ENCODE measurements at regions not wholly inside any gene's neighbourhood (a gene's known extent, or its start where the extent isn't known, plus 50 kb on each side); places are given as distances from the start of the nearest gene placed in this dataset.

- DNase-seq (ENCODE audit: low spot score in 2 of 2) (no peak), FAIRE-seq (no peak)
These were observed 84.9 kb upstream of the NRIP1 start for GRCh38 chr21:15149600-15150224.

- DNase-seq (ENCODE audit: low spot score in 2 of 2) (no peak), FAIRE-seq (no peak)
These were observed 86.7 kb upstream of the NRIP1 start for GRCh38 chr21:15151385-15152103.

GRCh38 chr21:15152591-15152990 lies 87.8 kb upstream of the NRIP1 start:
- FAIRE-seq, result no peak

GRCh38 chr21:15159382-15160020 lies 94.7 kb upstream of the NRIP1 start:
- no peak for FAIRE-seq
- DNase-seq (ENCODE audit: low spot score in 2 of 2), result no peak

More at GRCh38 chr21:15152591-15152990, 87.8 kb upstream of the NRIP1 start:
- DNase-seq (ENCODE audit: low spot score in 2 of 2), result no peak

- FAIRE-seq, result no peak
- DNase-seq (ENCODE audit: low spot score in 2 of 2), result no peak
These were observed 95.3 kb upstream of the NRIP1 start for GRCh38 chr21:15160136-15160535.

- DNase-seq (ENCODE audit: low spot score in 2 of 2) (no peak), FAIRE-seq (no peak)
These were observed 98.1 kb upstream of the NRIP1 start for GRCh38 chr21:15162921-15163320.

- FAIRE-seq (no peak), DNase-seq (ENCODE audit: low spot score in 2 of 2) (no peak)
These were observed 99.5 kb upstream of the NRIP1 start for GRCh38 chr21:15164273-15164672.

- FAIRE-seq (no peak), DNase-seq (ENCODE audit: low spot score in 2 of 2) (no peak)
These were observed 100.0 kb upstream of the NRIP1 start for GRCh38 chr21:15164678-15165303.

- DNase-seq (ENCODE audit: low spot score in 2 of 2) (no peak), FAIRE-seq (no peak)
These were observed 105.8 kb upstream of the NRIP1 start for GRCh38 chr21:15170614-15171013.

GRCh38 chr21:15171546-15171945 lies 106.7 kb upstream of the NRIP1 start:
- DNase-seq (ENCODE audit: low spot score in 2 of 2), result no peak
- FAIRE-seq, result no peak

- DNase-seq (ENCODE audit: low spot score in 2 of 2) (no peak), FAIRE-seq (no peak)
These were observed 108.2 kb upstream of the NRIP1 start for GRCh38 chr21:15172963-15173362.

GRCh38 chr21:15174923-15175322 lies 110.1 kb upstream of the NRIP1 start:
- DNase-seq (ENCODE audit: low spot score in 2 of 2) (no peak), FAIRE-seq (no peak)

GRCh38 chr21:15182731-15183130 lies 117.9 kb upstream of the NRIP1 start:
- no peak for DNase-seq (ENCODE audit: low spot score in 2 of 2)
- no peak for FAIRE-seq

- DNase-seq (ENCODE audit: low spot score in 2 of 2) (no peak), FAIRE-seq (no peak)
These were observed 119.0 kb upstream of the NRIP1 start for GRCh38 chr21:15183813-15184257.

- FAIRE-seq (no peak), DNase-seq (ENCODE audit: low spot score in 2 of 2) (no peak)
These were observed 125.6 kb upstream of the NRIP1 start for GRCh38 chr21:15190412-15190811.

- DNase-seq (ENCODE audit: low spot score in 2 of 2) (no peak), FAIRE-seq (no peak)
These were observed 126.0 kb upstream of the NRIP1 start for GRCh38 chr21:15190837-15191236.

GRCh38 chr21:15191342-15191741 lies 126.5 kb upstream of the NRIP1 start:
- FAIRE-seq, result no peak

GRCh38 chr21:15192243-15192642 lies 127.4 kb upstream of the NRIP1 start:
- DNase-seq (ENCODE audit: low spot score in 2 of 2) (no peak), FAIRE-seq (no peak)

More at GRCh38 chr21:15191342-15191741, 126.5 kb upstream of the NRIP1 start:
- no peak for DNase-seq (ENCODE audit: low spot score in 2 of 2)

- FAIRE-seq, result no peak
- DNase-seq (ENCODE audit: low spot score in 2 of 2), result no peak
These were observed 129.1 kb upstream of the NRIP1 start for GRCh38 chr21:15193937-15194336.

GRCh38 chr21:15195104-15195503 lies 130.3 kb upstream of the NRIP1 start:
- FAIRE-seq, result no peak

GRCh38 chr21:15195768-15196167 lies 131.0 kb upstream of the NRIP1 start:
- DNase-seq (ENCODE audit: low spot score in 2 of 2), result no peak
- no peak for FAIRE-seq

More at GRCh38 chr21:15195104-15195503, 130.3 kb upstream of the NRIP1 start:
- no peak for DNase-seq (ENCODE audit: low spot score in 2 of 2)

Measured in frontal cortex (tissue), 3 donors.